ENCODE measurements at regions not wholly inside any gene's neighbourhood (a gene's known extent, or its start where the extent isn't known, plus 50 kb on each side); places are given as distances from the start of the nearest gene placed in this dataset.
"Not testable (repeated sequence)": the region's sequence is repeated elsewhere in the genome, so short reads cannot be mapped to it uniquely, and the experiment has no call there.

GRCh38 chr11:89616999-89617602, 93.0 kb upstream of the TRIM77 start:
- DNase-seq (ENCODE audit: low read depth, low spot score); H3K27ac ChIP-seq (ENCODE audit: low read length); H3K4me1 ChIP-seq (ENCODE audit: control insufficient read depth, insufficient read depth, low read length); H3K4me3 ChIP-seq (ENCODE audit: low read depth in 2 of 2, low read length in 2 of 2); POLR2A ChIA-PET; BruUV-seq (replicated peaks); H3K36me3 ChIP-seq (ENCODE audit: control insufficient read depth, insufficient read depth, low read length); H3K9me3 ChIP-seq (ENCODE audit: control insufficient read depth, insufficient read depth, low read depth, low read length); in situ Hi-C loops (cut with HindIII; ENCODE audit: low pct_unique_long_range_greater_than_20kb, low sequenced_read_pairs); CTCF ChIA-PET; H3K27me3 ChIP-seq (ENCODE audit: control insufficient read depth, insufficient read depth, low read length): not testable (repeated sequence)
- TF ChIP-seq, protein P1, sequence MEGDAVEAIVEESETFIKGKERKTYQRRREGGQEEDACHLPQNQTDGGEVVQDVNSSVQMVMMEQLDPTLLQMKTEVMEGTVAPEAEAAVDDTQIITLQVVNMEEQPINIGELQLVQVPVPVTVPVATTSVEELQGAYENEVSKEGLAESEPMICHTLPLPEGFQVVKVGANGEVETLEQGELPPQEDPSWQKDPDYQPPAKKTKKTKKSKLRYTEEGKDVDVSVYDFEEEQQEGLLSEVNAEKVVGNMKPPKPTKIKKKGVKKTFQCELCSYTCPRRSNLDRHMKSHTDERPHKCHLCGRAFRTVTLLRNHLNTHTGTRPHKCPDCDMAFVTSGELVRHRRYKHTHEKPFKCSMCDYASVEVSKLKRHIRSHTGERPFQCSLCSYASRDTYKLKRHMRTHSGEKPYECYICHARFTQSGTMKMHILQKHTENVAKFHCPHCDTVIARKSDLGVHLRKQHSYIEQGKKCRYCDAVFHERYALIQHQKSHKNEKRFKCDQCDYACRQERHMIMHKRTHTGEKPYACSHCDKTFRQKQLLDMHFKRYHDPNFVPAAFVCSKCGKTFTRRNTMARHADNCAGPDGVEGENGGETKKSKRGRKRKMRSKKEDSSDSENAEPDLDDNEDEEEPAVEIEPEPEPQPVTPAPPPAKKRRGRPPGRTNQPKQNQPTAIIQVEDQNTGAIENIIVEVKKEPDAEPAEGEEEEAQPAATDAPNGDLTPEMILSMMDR (IDR thresholded peaks at IDR 0.05), result peak; percentile 47; the same call in 1 of the 2 replicates
- peak; percentile 65; the same call in 1 of the 2 replicates for ATAC-seq
- intact Hi-C loops (cut with micrococcal nuclease; ENCODE audit: unreplicated experiment), result loop anchor here (10.0 kb wide), 1 partner anchor 522 kb away; no protein-coding TSS in a partner anchor

- H3K9me3 ChIP-seq (ENCODE audit: control insufficient read depth, insufficient read depth, low read depth, low read length); ATAC-seq; H3K4me1 ChIP-seq (ENCODE audit: control insufficient read depth, insufficient read depth, low read length); DNase-seq (ENCODE audit: low read depth, low spot score); H3K36me3 ChIP-seq (ENCODE audit: control insufficient read depth, insufficient read depth, low read length); H3K27ac ChIP-seq (ENCODE audit: low read length); BruUV-seq (replicated peaks); intact Hi-C loops (cut with micrococcal nuclease; ENCODE audit: unreplicated experiment); CTCF ChIA-PET; in situ Hi-C loops (cut with HindIII; ENCODE audit: low pct_unique_long_range_greater_than_20kb, low sequenced_read_pairs); POLR2A ChIA-PET; H3K4me3 ChIP-seq (ENCODE audit: low read depth in 2 of 2, low read length in 2 of 2); H3K27me3 ChIP-seq (ENCODE audit: control insufficient read depth, insufficient read depth, low read length): not testable (repeated sequence)
Observed at GRCh38 chr11:89620721-89621120, 89.4 kb upstream of the TRIM77 start.

- Histone ChIP-seq H3K4me3 (ENCODE audit: low read depth in 2 of 2, low read length in 2 of 2) (no peak overlapping the region), H3K9me3 (ENCODE audit: control insufficient read depth, insufficient read depth, low read depth, low read length) (no peaks in the 10 kb centered on the region), H3K4me1 (ENCODE audit: control insufficient read depth, insufficient read depth, low read length) (no peaks in the 10 kb centered on the region), H3K27me3 (ENCODE audit: control insufficient read depth, insufficient read depth, low read length) (no peaks in the 10 kb centered on the region), H3K36me3 (ENCODE audit: control insufficient read depth, insufficient read depth, low read length) (no peaks in the 10 kb centered on the region), H3K27ac (ENCODE audit: low read length) (no peak overlapping the region)
- in situ Hi-C loops (cut with HindIII; ENCODE audit: low pct_unique_long_range_greater_than_20kb, low sequenced_read_pairs) (no loop called here), intact Hi-C loops (cut with micrococcal nuclease; ENCODE audit: unreplicated experiment) (no loop called here)
- DNase-seq (ENCODE audit: low read depth, low spot score), result no peak
- TF ChIP-seq, protein P1 (IDR thresholded peaks at IDR 0.05), result peak; percentile 14; the same call in 1 of the 2 replicates
- no peak for TF ChIP-seq SIN3A (IDR thresholded peaks at IDR 0.05; ENCODE audit: borderline replicate concordance, insufficient read depth, low read depth, low read length)
- no TSS peak for BruUV-seq (replicated peaks)
- ChIA-PET CTCF (no interaction called here), POLR2A (no interaction called here)
- no peak for ATAC-seq
Observed at GRCh38 chr11:89625171-89625570, 84.9 kb upstream of the TRIM77 start.

DNA sequence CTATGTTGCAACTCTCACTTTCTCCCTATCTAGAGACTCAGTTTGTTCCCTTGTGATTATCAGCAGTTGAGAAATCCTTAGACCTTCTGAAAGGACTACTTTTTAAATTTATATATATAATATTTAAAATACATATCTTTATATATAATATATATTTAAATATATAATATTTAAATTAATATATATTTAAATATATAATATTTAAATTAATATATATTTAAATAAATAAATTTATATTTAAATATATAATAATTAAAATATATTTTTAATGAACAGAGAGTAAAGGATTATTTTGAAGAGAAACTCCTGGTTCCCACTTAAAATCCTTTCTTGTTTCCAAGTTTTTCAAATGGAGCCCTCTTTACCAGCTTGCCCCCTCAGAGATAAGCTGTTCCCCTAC, 83.7 kb upstream of the TRIM77 start:
- POLR2A ChIA-PET, result no interaction called here
- H3K27me3 ChIP-seq (ENCODE audit: control insufficient read depth, insufficient read depth, low read length), result no peaks in the 10 kb centered on the region
- ATAC-seq (no peak), DNase-seq (ENCODE audit: low read depth, low spot score) (no peak)
- TF ChIP-seq REST (IDR thresholded peaks at IDR 0.05; ENCODE audit: insufficient read depth in 1 of 2, low read depth in 2 of 2, low read length in 1 of 2), result no peak
- TF ChIP-seq SIN3A (IDR thresholded peaks at IDR 0.05; ENCODE audit: borderline replicate concordance, insufficient read depth, low read depth, low read length), result no peak
- TF ChIP-seq, protein P1 (IDR thresholded peaks at IDR 0.05), result no peak
- no peak for TF ChIP-seq POLR2AphosphoS5 (IDR thresholded peaks at IDR 0.05; ENCODE audit: low read depth, low read length)
- no peak for TF ChIP-seq TCF7L2 (IDR thresholded peaks at IDR 0.05; ENCODE audit: low read depth, low read length)
- CTCF ChIA-PET, result no interaction called here
- no peak overlapping the region for H3K27ac ChIP-seq (ENCODE audit: low read length)
- intact Hi-C loops (cut with micrococcal nuclease; ENCODE audit: unreplicated experiment), result no loop called here
- H3K9me3 ChIP-seq (ENCODE audit: control insufficient read depth, insufficient read depth, low read depth, low read length), result no peaks in the 10 kb centered on the region
- in situ Hi-C loops (cut with HindIII; ENCODE audit: low pct_unique_long_range_greater_than_20kb, low sequenced_read_pairs), result no loop called here
- H3K4me3 ChIP-seq (ENCODE audit: low read depth in 2 of 2, low read length in 2 of 2), result no peak overlapping the region
- no peaks in the 10 kb centered on the region for H3K36me3 ChIP-seq (ENCODE audit: control insufficient read depth, insufficient read depth, low read length)
- no peaks in the 10 kb centered on the region for H3K4me1 ChIP-seq (ENCODE audit: control insufficient read depth, insufficient read depth, low read length)
- BruUV-seq (replicated peaks), result no TSS peak

All from Panc1 (cell line).